HCT116 (cell line): ENCODE measurements at regions not wholly inside any gene's neighbourhood (a gene's known extent, or its start where the extent isn't known, plus 50 kb on each side); places are given as distances from the start of the nearest gene placed in this dataset.
A peak's percentile ranks its signal among the peaks of the same experiment; 100 is the strongest.

Experiments used
- ATAC-seq: fragments of 200-7000 bp; cut with Tn5 transposase; 2 replicates; pipeline ENCODE4 v1.9.1; 2020; ENCODE audit warnings: mild to moderate bottlenecking, moderate library complexity
- BruUV-seq: library from RNA; stranded (reverse); fragments of 400-500 nt; replicated peaks from 2 replicates; lab custom pipeline; 2021; lab: Mats Ljungman, UMichigan
- CTCF ChIA-PET: fragments of 300-600 bp; sonication (Branson Sonifier 250); formaldehyde crosslinking; loops from one replicate; lab custom pipeline; 2021; ENCODE audit warnings: antibody characterized with exemption; lab: Charles Lee
- POLR2A ChIA-PET: fragments of 300-600, 350-600 bp; sonication (Branson Sonifier 250); formaldehyde crosslinking; loops from one replicate; lab custom pipeline; 2021; ENCODE audit warnings: antibody characterized with exemption; lab: Charles Lee
- RAD21 ChIA-PET, 2 experiments: fragments of 300-600 bp; sonication (Branson Sonifier 250); formaldehyde crosslinking; loops; one replicate each; lab custom pipeline; 2023; ENCODE audit warnings: low total read pairs in 2 of 2; ENCODE audit not compliant: uncharacterized antibody in 2 of 2, unreplicated experiment in 2 of 2, low non-redundant PET in 1 of 2; lab: Charles Lee
- DNase-seq: peaks from one replicate; pipeline ENCODE4 v3.0.0-alpha.2; 2010; ENCODE audit warnings: low read depth, low spot score
- H2AFZ ChIP-seq: fragments of 200-600 bp; shearing (Covaris generic), sonication (generic); 2 replicates; pipeline ENCODE4 v1.6.1; 2017; ENCODE audit warnings: low read depth, mixed run types, mixed read lengths, antibody characterized with exemption, low read length; ENCODE audit not compliant: poor library complexity, severe bottlenecking
- H3K27ac ChIP-seq: 2 replicates; pipeline ENCODE4 v1.5.1; 2012; ENCODE audit warnings: low read depth, low read length
- H3K27me3 ChIP-seq: fragments of 200-600 bp; sonication (generic); 2 replicates; pipeline ENCODE4 v1.6.1; 2016; ENCODE audit warnings: mixed run types, low read length, mixed read lengths; ENCODE audit not compliant: insufficient read depth
- H3K36me3 ChIP-seq, 2 experiments: fragments of 200-500 bp in 1 of 2; fragments of 200-600 bp in 1 of 2; sonication (Bioruptor generic) in 1 of 2; sonication (generic) in 1 of 2; 2 replicates each; pipeline versions ENCODE4 v1.5.1 to v1.6.1; 2014 to 2016; ENCODE audit warnings: low read length in 2 of 2, inconsistent platforms in 1 of 2, mixed read lengths in 1 of 2, mixed run types in 1 of 2; ENCODE audit not compliant: insufficient read depth in 2 of 2, control insufficient read depth in 1 of 2
- H3K4me1 ChIP-seq, 2 experiments: fragments of 200-600 bp in 1 of 2; sonication (generic) in 1 of 2; 2 replicates each; pipeline versions ENCODE4 v1.5.1 to v1.6.1; 2012 to 2017; ENCODE audit warnings: low read length in 2 of 2, inconsistent platforms in 1 of 2, mild to moderate bottlenecking in 1 of 2, mixed read lengths in 1 of 2, mixed run types in 1 of 2, moderate library complexity in 1 of 2; ENCODE audit not compliant: insufficient read depth in 2 of 2, control insufficient read depth in 1 of 2
- H3K4me2 ChIP-seq: fragments of 200-600 bp; sonication (generic); 2 replicates; pipeline ENCODE4 v1.6.1; 2017; ENCODE audit warnings: mixed run types, low read length, mixed read lengths
- H3K4me3 ChIP-seq, 2 experiments: fragments of 200-600 bp in 1 of 2; sonication (generic) in 1 of 2; replicated peaks in 1 of 2; 2 replicates each; pipeline ENCODE4 v1.5.1; 2011 to 2016; ENCODE audit warnings: low read length in 2 of 2, control low read depth in 1 of 2, low read depth in 1 of 2, mild to moderate bottlenecking in 1 of 2, mixed read lengths in 1 of 2, mixed run types in 1 of 2
- H3K79me2 ChIP-seq: fragments of 200-600 bp; sonication (generic); 2 replicates; pipeline ENCODE4 v1.6.1; 2017; ENCODE audit warnings: mild to moderate bottlenecking, mixed run types, low read length, moderate library complexity, mixed read lengths; ENCODE audit not compliant: insufficient read depth
- H3K9ac ChIP-seq: fragments of 200-600 bp; sonication (generic); 2 replicates; pipeline ENCODE4 v1.6.1; 2016; ENCODE audit warnings: low read length, mixed read lengths
- H3K9me2 ChIP-seq: fragments of 200-600 bp; sonication (generic), shearing (Covaris generic); 2 replicates; pipeline ENCODE4 v1.6.1; 2017; ENCODE audit warnings: mixed run types, mild to moderate bottlenecking, moderate library complexity; ENCODE audit not compliant: insufficient read depth
- H3K9me3 ChIP-seq, 2 experiments: fragments of 200-500 bp in 1 of 2; fragments of 200-600 bp in 1 of 2; sonication (Bioruptor generic) in 1 of 2; sonication (generic) in 1 of 2; 2 replicates each; pipeline ENCODE4 v1.6.1; 2014 to 2017; ENCODE audit warnings: low read length in 2 of 2, mixed read lengths in 2 of 2, inconsistent platforms in 1 of 2, low read depth in 1 of 2, mild to moderate bottlenecking in 1 of 2, mixed run types in 1 of 2, moderate library complexity in 1 of 2; ENCODE audit not compliant: control insufficient read depth in 1 of 2, insufficient read depth in 1 of 2
- H4K20me1 ChIP-seq: fragments of 200-600 bp; sonication (generic), shearing (Covaris generic); 2 replicates; pipeline ENCODE4 v1.6.1; 2017; ENCODE audit warnings: mixed run types, mild to moderate bottlenecking, moderate library complexity; ENCODE audit not compliant: insufficient read depth
- ATF3 ChIP-seq: IDR thresholded peaks from 2 replicates; pipeline ENCODE4 v1.6.1; 2012
- CBX3 ChIP-seq: IDR thresholded peaks from 2 replicates; pipeline ENCODE4 v1.6.1; 2012; ENCODE audit warnings: low read depth
- ELF1 ChIP-seq: IDR thresholded peaks from 2 replicates; pipeline ENCODE4 v1.6.1; 2012; ENCODE audit warnings: low read depth, borderline replicate concordance
- EZH2 ChIP-seq: fragments of 200-600 bp; sonication (generic); IDR thresholded peaks from 2 replicates; pipeline ENCODE4 v1.6.1; 2017; ENCODE audit warnings: antibody characterized with exemption, mixed run types
- MAX ChIP-seq: IDR thresholded peaks from 2 replicates; pipeline ENCODE4 v1.6.1; 2012
- POLR2AphosphoS5 ChIP-seq: IDR thresholded peaks from 2 replicates; pipeline ENCODE4 v1.6.1; 2011; ENCODE audit warnings: mild to moderate bottlenecking, low read depth, low read length, moderate library complexity
- RAD21 ChIP-seq: IDR thresholded peaks from 2 replicates; pipeline ENCODE4 v1.6.1; 2012; ENCODE audit warnings: low read depth, mild to moderate bottlenecking
- REST ChIP-seq: IDR thresholded peaks from 2 replicates; pipeline ENCODE4 v1.6.1; 2012; ENCODE audit warnings: low read depth
- SIN3A ChIP-seq: IDR thresholded peaks from 2 replicates; pipeline ENCODE4 v1.6.1; 2012; ENCODE audit warnings: low read depth
- SRF ChIP-seq: IDR thresholded peaks from 2 replicates; pipeline ENCODE4 v1.6.1; 2012; ENCODE audit warnings: low read depth
- YY1 ChIP-seq: IDR thresholded peaks from 2 replicates; pipeline ENCODE4 v1.6.1; 2011; ENCODE audit warnings: low read length, low read depth, moderate library complexity, mild to moderate bottlenecking; ENCODE audit not compliant: insufficient replicate concordance; ENCODE audit errors: extremely low read depth
- ZBTB33 ChIP-seq: IDR thresholded peaks from 2 replicates; pipeline ENCODE4 v1.6.1; 2011; ENCODE audit warnings: mild to moderate bottlenecking, low read length, moderate library complexity; ENCODE audit not compliant: insufficient replicate concordance; ENCODE audit errors: extremely low read depth
- ZFX ChIP-seq: fragments of 450-650 bp; IDR thresholded peaks from 2 replicates; pipeline ENCODE4 v1.6.1; 2017
- ZNF274 ChIP-seq: fragments of 200-500 bp; sonication (Bioruptor generic); IDR thresholded peaks from 2 replicates; pipeline ENCODE4 v1.6.1; 2014; ENCODE audit warnings: mild to moderate bottlenecking, low read depth, low read length, inconsistent platforms
- intact Hi-C: fragments of 100-400 bp; cut with micrococcal nuclease; formaldehyde crosslinking; loops from 2 replicates; pipeline ENCODE4 v1.10.0; 2022

- peak overlapping the region; percentile 43 to 61 for H3K4me3 ChIP-seq
- H3K27ac ChIP-seq: no peak overlapping the region
- no TSS peak for BruUV-seq
- POLR2A ChIA-PET: no interaction called here
- H3K36me3 ChIP-seq: no peaks in the 10 kb centered on the region
- peak overlapping the region; percentile 87 for H2AFZ ChIP-seq
- RAD21 ChIA-PET: no interaction called here
- peaks cover 0 to 13% of the 10 kb centered on the region in 2 experiments; a peak in 1 of 4 replicates for H3K4me1 ChIP-seq
- H3K9me2 ChIP-seq: no peaks in the 10 kb centered on the region
- no peak for DNase-seq
- H3K9me3 ChIP-seq: no peaks in the 10 kb centered on the region
- TF ChIP-seq SIN3A (no peak), ATF3 (no peak), EZH2 (no peak), RAD21 (no peak), POLR2AphosphoS5 (no peak), SRF (no peak), YY1 (no peak)
- TF ChIP-seq, all 23 proteins: peak for 0
- Histone ChIP-seq H3K4me2 (peak overlapping the region; percentile 88), H3K9ac (peak overlapping the region; percentile 24; the same call in 1 of the 2 replicates), H3K79me2 (no peaks in the 10 kb centered on the region), H3K27me3 (no peaks in the 10 kb centered on the region), H4K20me1 (no peaks in the 10 kb centered on the region)
- CTCF ChIA-PET: interaction anchor here (1.0 to 1.3 kb wide), 3 partner anchors 9 to 361 kb away, joined by 3 to 8 read pairs (median 3); no protein-coding TSS in a partner anchor
- intact Hi-C loops: loop anchor here (10.0 kb wide), 1 partner anchor 260 kb away; the partner anchor contains the start of gene E2F7
- no peak; the same call in 1 of the 2 replicates for ATAC-seq
Observed at GRCh38 chr12:77324416-77324762, 259.0 kb upstream of the E2F7 start.

GRCh38 chr12:77323788-77324415 is 258.5 kb upstream of the E2F7 start:
- Histone ChIP-seq H3K79me2 (no peaks in the 10 kb centered on the region), H2AFZ (peak overlapping the region; percentile 87), H3K9me2 (no peaks in the 10 kb centered on the region), H3K4me3 (no peak overlapping the region), H3K9ac (no peak overlapping the region), H3K36me3 (no peaks in the 10 kb centered on the region), H3K27ac (no peak overlapping the region), H3K4me2 (peak overlapping the region; percentile 88), H4K20me1 (no peaks in the 10 kb centered on the region), H3K27me3 (no peaks in the 10 kb centered on the region), H3K4me1 (peaks cover 0 to 13% of the 10 kb centered on the region in 2 experiments; a peak in 1 of 4 replicates), H3K9me3 (no peaks in the 10 kb centered on the region)
- DNase-seq (no peak), ATAC-seq (no peak; the same call in 1 of the 2 replicates)
- POLR2A ChIA-PET: no interaction called here
- CTCF ChIA-PET: interaction anchor here (1.0 to 1.3 kb wide), 2 partner anchors 9 to 171 kb away, joined by 3 to 8 read pairs; no protein-coding TSS in a partner anchor
- RAD21 ChIA-PET: no interaction called here
- intact Hi-C loops: loop anchor here (10.0 kb wide), 1 partner anchor 259 kb away; the partner anchor contains the start of gene E2F7
- BruUV-seq: no TSS peak
- TF ChIP-seq REST (no peak), ZNF274 (no peak), CBX3 (no peak), ZBTB33 (no peak), ELF1 (no peak), MAX (no peak), ZFX (no peak)
